ENCODE measurements at regions not wholly inside any gene's neighbourhood (a gene's known extent, or its start where the extent isn't known, plus 50 kb on each side); places are given as distances from the start of the nearest gene placed in this dataset.
A peak's percentile ranks its signal among the peaks of the same experiment; 100 is the strongest.

GRCh38 chr15:31867536-31868442 lies 162.5 kb upstream of the CHRNA7 start:
- peak; percentile 56 for DNase-seq (ENCODE audit: low read depth, low spot score)
- no peak overlapping the region for H3K4me3 ChIP-seq (ENCODE audit: low read length)

- no peak overlapping the region for H3K4me3 ChIP-seq (ENCODE audit: low read length)
These were observed 160.5 kb upstream of the CHRNA7 start for GRCh38 chr15:31869686-31870307.

GRCh38 chr15:31870328-31871165 lies 159.8 kb upstream of the CHRNA7 start, which contains the start of gene OTUD7A:
Gene OTUD7A (minus strand): TSS chr15:31870673.
- H3K4me3 ChIP-seq (ENCODE audit: low read length): peak within 1 kb of the TSS; percentile 65
- peak; percentile 65 for DNase-seq (ENCODE audit: low read depth, low spot score)

More at GRCh38 chr15:31869686-31870307, 160.5 kb upstream of the CHRNA7 start:
- no peak for DNase-seq (ENCODE audit: low read depth, low spot score)

- H3K4me3 ChIP-seq (ENCODE audit: low read length): peak overlapping the region; percentile 65
- DNase-seq (ENCODE audit: low read depth, low spot score): no peak
These were observed 159.0 kb upstream of the CHRNA7 start for GRCh38 chr15:31871166-31871886.

GRCh38 chr15:31871887-31872281 lies 158.4 kb upstream of the CHRNA7 start:
- DNase-seq (ENCODE audit: low read depth, low spot score): no peak

GRCh38 chr15:31887246-31887645 lies 143.1 kb upstream of the CHRNA7 start:
- no peak for DNase-seq (ENCODE audit: low read depth, low spot score)
- no peak overlapping the region for H3K4me3 ChIP-seq (ENCODE audit: low read length)

More at GRCh38 chr15:31871887-31872281, 158.4 kb upstream of the CHRNA7 start:
- H3K4me3 ChIP-seq (ENCODE audit: low read length): no peak overlapping the region

GRCh38 chr15:31892513-31892912 lies 137.8 kb upstream of the CHRNA7 start:
- no peak overlapping the region for H3K4me3 ChIP-seq (ENCODE audit: low read length)
- no peak for DNase-seq (ENCODE audit: low read depth, low spot score)

GRCh38 chr15:31893780-31894179 lies 136.5 kb upstream of the CHRNA7 start:
- no peak for DNase-seq (ENCODE audit: low read depth, low spot score)
- no peak overlapping the region for H3K4me3 ChIP-seq (ENCODE audit: low read length)

GRCh38 chr15:31897746-31898145 lies 132.6 kb upstream of the CHRNA7 start:
- H3K4me3 ChIP-seq (ENCODE audit: low read length): no peak overlapping the region
- no peak for DNase-seq (ENCODE audit: low read depth, low spot score)

- H3K4me3 ChIP-seq (ENCODE audit: low read length): no peak overlapping the region
- no peak for DNase-seq (ENCODE audit: low read depth, low spot score)
These were observed 128.8 kb upstream of the CHRNA7 start for GRCh38 chr15:31901501-31901900.

- H3K4me3 ChIP-seq (ENCODE audit: low read length): no peak overlapping the region
- no peak for DNase-seq (ENCODE audit: low read depth, low spot score)
These were observed 125.3 kb upstream of the CHRNA7 start for GRCh38 chr15:31905054-31905453.

GRCh38 chr15:31925541-31925940 lies 104.8 kb upstream of the CHRNA7 start:
- no peak for DNase-seq (ENCODE audit: low read depth, low spot score)

GRCh38 chr15:31930967-31931366 lies 99.3 kb upstream of the CHRNA7 start:
- no peak for DNase-seq (ENCODE audit: low read depth, low spot score)
- no peak overlapping the region for H3K4me3 ChIP-seq (ENCODE audit: low read length)

More at GRCh38 chr15:31925541-31925940, 104.8 kb upstream of the CHRNA7 start:
- no peak overlapping the region for H3K4me3 ChIP-seq (ENCODE audit: low read length)

- H3K4me3 ChIP-seq (ENCODE audit: low read length): no peak overlapping the region
- DNase-seq (ENCODE audit: low read depth, low spot score): no peak
These were observed 97.7 kb upstream of the CHRNA7 start for GRCh38 chr15:31932576-31932975.

GRCh38 chr15:31934821-31935220 lies 95.5 kb upstream of the CHRNA7 start:
- DNase-seq (ENCODE audit: low read depth, low spot score): no peak
- H3K4me3 ChIP-seq (ENCODE audit: low read length): no peak overlapping the region

- DNase-seq (ENCODE audit: low read depth, low spot score): no peak
- H3K4me3 ChIP-seq (ENCODE audit: low read length): no peak overlapping the region
These were observed 76.8 kb upstream of the CHRNA7 start for GRCh38 chr15:31953478-31953877.

- no peak for DNase-seq (ENCODE audit: low read depth, low spot score)
- H3K4me3 ChIP-seq (ENCODE audit: low read length): no peak overlapping the region
These were observed 75.7 kb upstream of the CHRNA7 start for GRCh38 chr15:31954374-31955172.

GRCh38 chr15:31955734-31956133 lies 74.6 kb upstream of the CHRNA7 start:
- H3K4me3 ChIP-seq (ENCODE audit: low read length): no peak overlapping the region
- DNase-seq (ENCODE audit: low read depth, low spot score): no peak
